Neural cell (in vitro differentiated cells): ENCODE measurements at regions not wholly inside any gene's neighbourhood (a gene's known extent, or its start where the extent isn't known, plus 50 kb on each side); places are given as distances from the start of the nearest gene placed in this dataset.

Source experiments
- H2AFZ ChIP-seq: fragments of 200-600, 300-800 bp; sonication (generic), shearing (Covaris generic); 2 replicates; pipeline ENCODE4 v1.6.0; 2014; ENCODE audit warnings: low read depth, mild to moderate bottlenecking, antibody characterized with exemption, low read length, moderate library complexity
- H3F3A ChIP-seq: fragments of 200-600 bp; shearing (Covaris generic); 2 replicates; pipeline ENCODE4 v1.6.1; 2016; ENCODE audit warnings: mild to moderate bottlenecking, moderate library complexity, mixed read lengths, antibody characterized with exemption, low read length; ENCODE audit not compliant: insufficient read depth, poor library complexity, severe bottlenecking
- H3K27ac ChIP-seq: fragments of 200-600, 300-800 bp; sonication (generic), shearing (Covaris generic); 2 replicates; pipeline ENCODE4 v1.5.1; 2014; ENCODE audit warnings: mild to moderate bottlenecking, low read length, moderate library complexity
- H3K27me3 ChIP-seq: fragments of 300-800, 200-600 bp; sonication (generic), shearing (Covaris generic); 2 replicates; pipeline ENCODE4 v1.6.0; 2014; ENCODE audit warnings: mild to moderate bottlenecking, low read depth, low read length, moderate library complexity; ENCODE audit not compliant: insufficient read depth
- H3K36me3 ChIP-seq: fragments of 300-800, 200-600 bp; sonication (generic), shearing (Covaris generic); 2 replicates; pipeline ENCODE4 v1.5.1; 2014; ENCODE audit warnings: mild to moderate bottlenecking, antibody characterized with exemption, low read length, moderate library complexity; ENCODE audit not compliant: insufficient read depth
- H3K4me2 ChIP-seq: fragments of 300-800, 200-600 bp; sonication (generic), shearing (Covaris generic); 2 replicates; pipeline ENCODE4 v1.6.0; 2014; ENCODE audit warnings: mild to moderate bottlenecking, low read length
- H3K4me3 ChIP-seq: fragments of 300-800, 200-600 bp; sonication (generic), shearing (Covaris generic); 2 replicates; pipeline ENCODE4 v1.5.1; 2014; ENCODE audit warnings: mild to moderate bottlenecking, low read length, moderate library complexity
- H3K79me2 ChIP-seq: fragments of 200-600 bp; shearing (Covaris generic); replicated peaks from 2 replicates; pipeline ENCODE4 v1.6.0; 2014; ENCODE audit warnings: mild to moderate bottlenecking, low read length, moderate library complexity; ENCODE audit not compliant: insufficient read depth
- H3K9ac ChIP-seq: fragments of 300-800, 200-600 bp; sonication (generic), shearing (Covaris generic); 2 replicates; pipeline ENCODE4 v1.6.1; 2016; ENCODE audit warnings: mild to moderate bottlenecking, low read length, mixed read lengths
- H3K9me2 ChIP-seq: fragments of 200-600 bp; shearing (Covaris generic); 2 replicates; pipeline ENCODE4 v1.6.1; 2016; ENCODE audit warnings: mild to moderate bottlenecking, low read length, mixed read lengths; ENCODE audit not compliant: insufficient read depth
- H3K9me3 ChIP-seq: fragments of 200-600, 300-800 bp; sonication (generic), shearing (Covaris generic); 2 replicates; pipeline ENCODE4 v1.6.1; 2016; ENCODE audit warnings: mild to moderate bottlenecking, mixed run types, low read length, moderate library complexity, mixed read lengths
- H4K20me1 ChIP-seq: fragments of 200-600 bp; shearing (Covaris generic); 2 replicates; pipeline ENCODE4 v1.6.1; 2016; ENCODE audit warnings: mild to moderate bottlenecking, mixed run types; ENCODE audit not compliant: insufficient read depth
- CTCF ChIP-seq: fragments of 450-650 bp; IDR thresholded peaks from 2 replicates; pipeline ENCODE4 v1.5.1; 2014; ENCODE audit warnings: antibody characterized with exemption, mild to moderate bottlenecking, moderate library complexity; ENCODE audit not compliant: poor library complexity, severe bottlenecking
- EP300 ChIP-seq: fragments of 450-650 bp; conservative IDR thresholded peaks from 2 replicates; pipeline ENCODE4 v1.6.1; 2014; ENCODE audit warnings: antibody characterized with exemption, mild to moderate bottlenecking, moderate library complexity; ENCODE audit not compliant: poor library complexity, severe bottlenecking
- EZH2 ChIP-seq: fragments of 200-600, 300-800 bp; shearing (Covaris generic), sonication (generic); IDR thresholded peaks from 2 replicates; pipeline ENCODE4 v1.6.1; 2014; ENCODE audit warnings: antibody characterized with exemption, low read length, borderline replicate concordance, mild to moderate bottlenecking; ENCODE audit not compliant: insufficient read depth, poor library complexity, severe bottlenecking
- MXI1 ChIP-seq: fragments of 450-650 bp; conservative IDR thresholded peaks from 2 replicates; pipeline ENCODE4 v1.6.1; 2014; ENCODE audit warnings: antibody characterized with exemption, mild to moderate bottlenecking; ENCODE audit not compliant: poor library complexity, severe bottlenecking
- POLR2AphosphoS5 ChIP-seq: IDR thresholded peaks from 2 replicates; pipeline ENCODE4 v1.6.1; 2012
- RAD21 ChIP-seq: fragments of 450-650 bp; conservative IDR thresholded peaks from 2 replicates; pipeline ENCODE4 v1.6.1; 2014; ENCODE audit warnings: antibody characterized with exemption, mild to moderate bottlenecking, moderate library complexity
- SMC3 ChIP-seq: fragments of 450-650 bp; conservative IDR thresholded peaks from 2 replicates; pipeline ENCODE4 v1.6.1; 2014; ENCODE audit warnings: antibody characterized with exemption, mild to moderate bottlenecking, moderate library complexity; ENCODE audit not compliant: poor library complexity
- TAF1 ChIP-seq: IDR thresholded peaks from 2 replicates; pipeline ENCODE4 v1.6.1; 2012; ENCODE audit warnings: low read depth
- TF ChIP-seq, protein P1 (sequence below): IDR thresholded peaks from 2 replicates; pipeline ENCODE4 v1.6.1; 2012; ENCODE audit warnings: borderline replicate concordance

- Histone ChIP-seq H2AFZ (no peak overlapping the region), H3K9me3 (no peaks in the 10 kb centered on the region), H3K79me2 (no peaks in the 10 kb centered on the region), H3F3A (no peaks in the 10 kb centered on the region), H3K4me3 (no peak overlapping the region), H3K9me2 (no peaks in the 10 kb centered on the region), H4K20me1 (no peaks in the 10 kb centered on the region), H3K27ac (no peak overlapping the region), H3K4me2 (no peak overlapping the region), H3K9ac (no peak overlapping the region), H3K36me3 (no peaks in the 10 kb centered on the region), H3K27me3 (no peaks in the 10 kb centered on the region)
- TF ChIP-seq CTCF (no peak), SMC3 (no peak)
- TF ChIP-seq, protein P1, sequence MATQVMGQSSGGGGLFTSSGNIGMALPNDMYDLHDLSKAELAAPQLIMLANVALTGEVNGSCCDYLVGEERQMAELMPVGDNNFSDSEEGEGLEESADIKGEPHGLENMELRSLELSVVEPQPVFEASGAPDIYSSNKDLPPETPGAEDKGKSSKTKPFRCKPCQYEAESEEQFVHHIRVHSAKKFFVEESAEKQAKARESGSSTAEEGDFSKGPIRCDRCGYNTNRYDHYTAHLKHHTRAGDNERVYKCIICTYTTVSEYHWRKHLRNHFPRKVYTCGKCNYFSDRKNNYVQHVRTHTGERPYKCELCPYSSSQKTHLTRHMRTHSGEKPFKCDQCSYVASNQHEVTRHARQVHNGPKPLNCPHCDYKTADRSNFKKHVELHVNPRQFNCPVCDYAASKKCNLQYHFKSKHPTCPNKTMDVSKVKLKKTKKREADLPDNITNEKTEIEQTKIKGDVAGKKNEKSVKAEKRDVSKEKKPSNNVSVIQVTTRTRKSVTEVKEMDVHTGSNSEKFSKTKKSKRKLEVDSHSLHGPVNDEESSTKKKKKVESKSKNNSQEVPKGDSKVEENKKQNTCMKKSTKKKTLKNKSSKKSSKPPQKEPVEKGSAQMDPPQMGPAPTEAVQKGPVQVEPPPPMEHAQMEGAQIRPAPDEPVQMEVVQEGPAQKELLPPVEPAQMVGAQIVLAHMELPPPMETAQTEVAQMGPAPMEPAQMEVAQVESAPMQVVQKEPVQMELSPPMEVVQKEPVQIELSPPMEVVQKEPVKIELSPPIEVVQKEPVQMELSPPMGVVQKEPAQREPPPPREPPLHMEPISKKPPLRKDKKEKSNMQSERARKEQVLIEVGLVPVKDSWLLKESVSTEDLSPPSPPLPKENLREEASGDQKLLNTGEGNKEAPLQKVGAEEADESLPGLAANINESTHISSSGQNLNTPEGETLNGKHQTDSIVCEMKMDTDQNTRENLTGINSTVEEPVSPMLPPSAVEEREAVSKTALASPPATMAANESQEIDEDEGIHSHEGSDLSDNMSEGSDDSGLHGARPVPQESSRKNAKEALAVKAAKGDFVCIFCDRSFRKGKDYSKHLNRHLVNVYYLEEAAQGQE = no peak
Measured at GRCh38 chrX:41019041-41019392, 66.2 kb upstream of the USP9X start.

GRCh38 chrX:41022566-41022965 lies 62.7 kb upstream of the USP9X start:
- Histone ChIP-seq H3K9ac (no peak overlapping the region), H3K9me3 (no peaks in the 10 kb centered on the region), H3K36me3 (no peaks in the 10 kb centered on the region), H3K4me2 (no peak overlapping the region), H3K27ac (no peak overlapping the region), H4K20me1 (no peaks in the 10 kb centered on the region), H2AFZ (no peak overlapping the region), H3K27me3 (no peaks in the 10 kb centered on the region), H3K4me3 (no peak overlapping the region), H3F3A (no peaks in the 10 kb centered on the region), H3K9me2 (no peaks in the 10 kb centered on the region), H3K79me2 (no peaks in the 10 kb centered on the region)
- TF ChIP-seq POLR2AphosphoS5 (no peak), TAF1 (no peak), RAD21 (no peak), EZH2 (no peak), SMC3 (no peak), MXI1 (no peak), CTCF (no peak), EP300 (no peak)
- TF ChIP-seq, protein P1 = no peak
